Endodermal cell (in vitro differentiated cells): ENCODE measurements at regions not wholly inside any gene's neighbourhood (a gene's known extent, or its start where the extent isn't known, plus 50 kb on each side); places are given as distances from the start of the nearest gene placed in this dataset.

Experiments
- DNase-seq: peaks from one replicate; pipeline ENCODE4 v3.0.0-alpha.2; 2017
- H3K27ac ChIP-seq: 2 replicates; pipeline ENCODE4 v1.5.1; 2013; ENCODE audit warnings: mild to moderate bottlenecking, low read depth, low read length, moderate library complexity
- H3K27me3 ChIP-seq: 2 replicates; pipeline ENCODE4 v1.6.1; 2013; ENCODE audit warnings: mild to moderate bottlenecking, low read length, moderate library complexity; ENCODE audit not compliant: insufficient read depth, control insufficient read depth, poor library complexity, severe bottlenecking
- H3K36me3 ChIP-seq: 2 replicates; pipeline ENCODE4 v1.7.0; 2013; ENCODE audit warnings: mild to moderate bottlenecking, low read length, moderate library complexity; ENCODE audit not compliant: control insufficient read depth, insufficient read depth
- H3K4me1 ChIP-seq: one replicate; pipeline ENCODE4 v1.7.0; 2013; ENCODE audit warnings: low read length; ENCODE audit not compliant: control insufficient read depth, insufficient read depth
- H3K4me3 ChIP-seq: 2 replicates; pipeline ENCODE4 v1.5.1; 2013; ENCODE audit warnings: mild to moderate bottlenecking, low read length, moderate library complexity
- H3K9ac ChIP-seq: 2 replicates; pipeline ENCODE4 v1.6.1; 2013; ENCODE audit warnings: mild to moderate bottlenecking, low read length, moderate library complexity; ENCODE audit not compliant: poor library complexity, severe bottlenecking; ENCODE audit errors: extremely low read depth
- H3K9me3 ChIP-seq: 2 replicates; pipeline ENCODE4 v1.6.1; 2013; ENCODE audit warnings: mild to moderate bottlenecking, low read length, moderate library complexity; ENCODE audit not compliant: control insufficient read depth
- H3K27ac Mint-ChIP-seq: 2 replicates; pipeline ENCODE4 v1.8.0; 2020; ENCODE audit warnings: mixed read lengths
- H3K27me3 Mint-ChIP-seq: 2 replicates; pipeline ENCODE4 v1.8.0; 2021; ENCODE audit warnings: mild to moderate bottlenecking, mixed read lengths; ENCODE audit not compliant: insufficient read depth
- H3K36me3 Mint-ChIP-seq: 2 replicates; pipeline ENCODE4 v1.8.0; 2020; ENCODE audit warnings: low read depth, mixed read lengths
- H3K4me1 Mint-ChIP-seq: 2 replicates; pipeline ENCODE4 v1.8.0; 2020; ENCODE audit warnings: mixed read lengths
- H3K4me3 Mint-ChIP-seq: 2 replicates; pipeline ENCODE4 v1.8.0; 2020; ENCODE audit warnings: mild to moderate bottlenecking, moderate library complexity, mixed read lengths
- H3K9me3 Mint-ChIP-seq: 2 replicates; pipeline ENCODE4 v1.8.0; 2020; ENCODE audit warnings: mild to moderate bottlenecking, mixed read lengths
- CTCF ChIP-seq: fragments of 200-600 bp; sonication (generic); conservative IDR thresholded peaks from 2 replicates; pipeline ENCODE4 v1.5.0; 2021; ENCODE audit warnings: antibody characterized with exemption, mild to moderate bottlenecking
- WGBS, 2 experiments: methylation state at CpG; one replicate each; pipeline versions ENCODE4 v1.1.5 to v1.1.7; 2013; ENCODE audit warnings: missing lambda C conversion rate in 2 of 2, mixed read lengths in 1 of 2; ENCODE audit not compliant: insufficient coverage in 1 of 2, insufficient read length in 1 of 2; 5-methylcytosine and 5-hydroxymethylcytosine counted together

GRCh38 chr21:34006611-34007168, 66.7 kb upstream of the MRPS6 start:
- Histone ChIP-seq H3K4me3 (no peak overlapping the region), H3K9me3 (no peaks in the 10 kb centered on the region), H3K27me3 (no peaks in the 10 kb centered on the region), H3K27ac (no peak overlapping the region), H3K9ac (no peak overlapping the region), H3K36me3 (no peaks in the 10 kb centered on the region), H3K4me1 (no peaks in the 10 kb centered on the region)
- H3K4me1 Mint-ChIP-seq, result peaks cover 6% of the 10 kb centered on the region
- WGBS, 2 experiments, result 89 to 93% methylated on average over 3 to 6 of the region's 6 CpGs
- peaks cover 10% of the 10 kb centered on the region for H3K9me3 Mint-ChIP-seq
- no peak for TF ChIP-seq CTCF
- no peaks in the 10 kb centered on the region for H3K36me3 Mint-ChIP-seq
- no peak for DNase-seq
- H3K4me3 Mint-ChIP-seq, result no peak overlapping the region
- no peaks in the 10 kb centered on the region for H3K27me3 Mint-ChIP-seq
- H3K27ac Mint-ChIP-seq, result no peak overlapping the region

GRCh38 chr21:34004974-34005373, 68.4 kb upstream of the MRPS6 start:
- no peaks in the 10 kb centered on the region for H3K36me3 Mint-ChIP-seq
- Histone ChIP-seq H3K4me3 (no peak overlapping the region), H3K4me1 (peaks cover under 1% of the 10 kb centered on the region), H3K27me3 (no peaks in the 10 kb centered on the region), H3K27ac (no peak overlapping the region), H3K9ac (no peak overlapping the region), H3K9me3 (no peaks in the 10 kb centered on the region), H3K36me3 (no peaks in the 10 kb centered on the region)
- H3K27ac Mint-ChIP-seq, result no peak overlapping the region
- no peak for TF ChIP-seq CTCF
- H3K9me3 Mint-ChIP-seq, result peaks cover 6% of the 10 kb centered on the region
- DNase-seq, result no peak
- peaks cover 1% of the 10 kb centered on the region for H3K27me3 Mint-ChIP-seq
- 79 to 80% methylated on average over 4 to 5 of the region's 5 CpGs for WGBS, 2 experiments
- H3K4me3 Mint-ChIP-seq, result no peak overlapping the region
- peaks cover 6% of the 10 kb centered on the region for H3K4me1 Mint-ChIP-seq

GRCh38 chr21:34004013-34004938, 69.1 kb upstream of the MRPS6 start:
- Histone ChIP-seq H3K27ac (no peak overlapping the region), H3K4me1 (peaks cover 5% of the 10 kb centered on the region), H3K9me3 (no peaks in the 10 kb centered on the region), H3K27me3 (no peaks in the 10 kb centered on the region), H3K4me3 (no peak overlapping the region), H3K36me3 (no peaks in the 10 kb centered on the region), H3K9ac (no peak overlapping the region)
- H3K4me1 Mint-ChIP-seq, result peaks cover 8% of the 10 kb centered on the region
- H3K36me3 Mint-ChIP-seq, result no peaks in the 10 kb centered on the region
- DNase-seq, result no peak
- 88 to 95% methylated on average over 4 to 7 of the region's 7 CpGs for WGBS, 2 experiments
- H3K27ac Mint-ChIP-seq, result no peak overlapping the region
- H3K27me3 Mint-ChIP-seq, result peaks cover 1% of the 10 kb centered on the region
- no peak for TF ChIP-seq CTCF
- peaks cover 6% of the 10 kb centered on the region for H3K9me3 Mint-ChIP-seq
- no peak overlapping the region for H3K4me3 Mint-ChIP-seq
